Common myeloid progenitor, CD34-positive (primary cell): ENCODE measurements at regions not wholly inside any gene's neighbourhood (a gene's known extent, or its start where the extent isn't known, plus 50 kb on each side); places are given as distances from the start of the nearest gene placed in this dataset.

Experiments used
- CTCF ChIA-PET: fragments of 350-600 bp; sonication (Branson Sonifier 250); formaldehyde crosslinking; loops from one replicate; lab custom pipeline; 2021; ENCODE audit warnings: antibody characterized with exemption; lab: Charles Lee
- POLR2A ChIA-PET: fragments of 350-600 bp; sonication (Branson Sonifier 250); formaldehyde crosslinking; loops from one replicate; lab custom pipeline; 2021; ENCODE audit warnings: antibody characterized with exemption; lab: Charles Lee
- DNase-seq, 3 donors: peaks; one replicate each; pipeline versions ENCODE4 v3.0.0 to v3.0.0-alpha.2; 2013
- H3K27ac ChIP-seq, 2 experiments: 1 replicate in 1 of 2; 2 replicates in 1 of 2; pipeline ENCODE4 v1.7.0; 2013; ENCODE audit warnings: inconsistent platforms in 2 of 2, low read length in 2 of 2, mild to moderate bottlenecking in 2 of 2, low read depth in 1 of 2, moderate library complexity in 1 of 2; ENCODE audit not compliant: severe bottlenecking in 2 of 2, insufficient read depth in 1 of 2, poor library complexity in 1 of 2
- H3K27me3 ChIP-seq, 5 experiments: replicated peaks in 2 of 5; 1 replicate in 3 of 5; 2 replicates in 2 of 5; pipeline versions ENCODE4 v1.6.1 to v1.7.0; 2013; ENCODE audit warnings: low read length in 4 of 5, mild to moderate bottlenecking in 2 of 5, moderate library complexity in 2 of 5, inconsistent platforms in 1 of 5; ENCODE audit not compliant: insufficient read depth in 5 of 5, control insufficient read depth in 4 of 5
- H3K36me3 ChIP-seq, 4 experiments: 1 replicate in 2 of 4; 2 replicates in 2 of 4; pipeline versions ENCODE4 v1.6.1 to v1.7.0; 2013; ENCODE audit warnings: low read length in 3 of 4, control low read depth in 1 of 4, mild to moderate bottlenecking in 1 of 4; ENCODE audit not compliant: control insufficient read depth in 4 of 4, insufficient read depth in 4 of 4
- H3K4me1 ChIP-seq, 4 experiments: 1 replicate in 3 of 4; 2 replicates in 1 of 4; pipeline versions ENCODE4 v1.6.1 to v1.7.1; 2013; ENCODE audit warnings: low read length in 3 of 4, mild to moderate bottlenecking in 3 of 4, control low read depth in 1 of 4, inconsistent platforms in 1 of 4, moderate library complexity in 1 of 4; ENCODE audit not compliant: control insufficient read depth in 4 of 4, insufficient read depth in 4 of 4; ENCODE audit errors: control extremely low read depth in 1 of 4
- H3K4me3 ChIP-seq, 7 experiments: 1 replicate in 4 of 7; 2 replicates in 3 of 7; pipeline versions ENCODE4 v1.5.1 to v1.7.0; 2013; ENCODE audit warnings: mild to moderate bottlenecking in 7 of 7, low read length in 6 of 7, moderate library complexity in 6 of 7, inconsistent platforms in 2 of 7, low read depth in 2 of 7, control low read depth in 1 of 7; ENCODE audit not compliant: insufficient read depth in 4 of 7, control insufficient read depth in 1 of 7; ENCODE audit errors: extremely low read depth in 1 of 7
- H3K9me3 ChIP-seq, 5 experiments: 1 replicate in 4 of 5; 2 replicates in 1 of 5; pipeline versions ENCODE4 v1.6.1 to v1.7.1; 2013; ENCODE audit warnings: low read length in 4 of 5, mild to moderate bottlenecking in 2 of 5, inconsistent platforms in 1 of 5, low read depth in 1 of 5, moderate library complexity in 1 of 5; ENCODE audit not compliant: control insufficient read depth in 4 of 5, insufficient read depth in 2 of 5; ENCODE audit errors: control extremely low read depth in 1 of 5
- whole genome bisulfite sequencing: methylation state at CpG from one replicate; pipeline ENCODE4 v1.1.5; 2013; ENCODE audit not compliant: insufficient coverage; 5-methylcytosine and 5-hydroxymethylcytosine counted together

DNA sequence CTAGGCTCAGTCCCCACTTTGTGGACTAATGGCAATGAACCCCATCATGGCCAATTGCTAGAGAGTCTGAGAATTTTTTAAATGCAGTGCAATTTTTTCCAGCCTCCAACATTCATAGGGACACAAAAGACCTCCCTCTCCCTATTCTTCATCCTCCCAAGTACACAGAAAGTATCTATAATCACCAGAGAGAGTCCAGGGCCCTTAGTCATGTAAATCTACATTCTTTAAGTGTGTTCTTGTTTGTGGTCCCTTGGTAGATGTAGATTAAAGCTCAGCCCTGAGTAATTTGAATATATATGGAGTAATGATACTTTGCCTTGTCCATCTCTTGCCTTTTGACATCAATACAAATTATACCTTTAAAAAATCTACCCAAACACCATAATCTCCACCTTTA lies 51.3 kb upstream of the ATXN3L start:
- CTCF ChIA-PET: interaction anchor here (1.2 kb wide), 1 partner anchor 117 kb away, joined by 3 read pairs; no protein-coding TSS in a partner anchor

DNA sequence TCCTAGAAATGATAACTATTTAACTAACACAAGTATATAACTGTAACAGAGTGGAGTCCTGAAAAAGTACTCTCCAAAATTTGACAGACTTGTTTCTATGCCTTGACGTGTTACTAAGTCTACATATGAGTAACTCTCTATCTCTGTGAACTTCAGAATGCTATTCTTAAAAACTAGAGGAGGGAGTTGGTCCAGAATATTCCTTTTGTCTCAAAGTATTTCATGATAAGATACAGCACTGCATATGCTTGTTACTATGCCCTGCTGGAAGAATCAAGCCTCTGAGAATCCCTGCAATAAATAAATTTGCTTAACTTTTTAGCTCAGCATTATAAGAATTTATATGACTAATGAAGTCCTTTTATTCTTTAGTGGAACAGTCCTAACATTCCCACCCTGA lies 50.9 kb upstream of the ATXN3L start:
- 100% methylated on average over 1 of the region's 1 CpG for WGBS

More for the DNA sequence above, 51.3 kb upstream of the ATXN3L start:
- H3K4me3 ChIP-seq: no peak overlapping the region
- H3K4me1 ChIP-seq: peaks cover 0 to 10% (median 0%) of the 10 kb centered on the region in 4 experiments
- H3K27me3 ChIP-seq: peaks cover 0 to 6% (median 0%) of the 10 kb centered on the region in 5 experiments
- H3K36me3 ChIP-seq: no peaks in the 10 kb centered on the region
- no peak for DNase-seq
- H3K9me3 ChIP-seq: no peaks in the 10 kb centered on the region
- POLR2A ChIA-PET: no interaction called here
- H3K27ac ChIP-seq: no peak overlapping the region

More for the DNA sequence above, 50.9 kb upstream of the ATXN3L start:
- no peak for DNase-seq
- no peaks in the 10 kb centered on the region for H3K9me3 ChIP-seq
- ChIA-PET POLR2A (no interaction called here), CTCF (interaction anchor here (1.2 kb wide), 1 partner anchor 117 kb away, joined by 3 read pairs; no protein-coding TSS in a partner anchor)
- no peak overlapping the region for H3K4me3 ChIP-seq
- H3K4me1 ChIP-seq: peaks cover 0 to 9% (median 0%) of the 10 kb centered on the region in 4 experiments
- H3K36me3 ChIP-seq: no peaks in the 10 kb centered on the region
- no peak overlapping the region for H3K27ac ChIP-seq
- peaks cover 0 to 6% (median 0%) of the 10 kb centered on the region in 5 experiments for H3K27me3 ChIP-seq
